Stomach (tissue), 4 donors: ENCODE measurements at regions not wholly inside any gene's neighbourhood (a gene's known extent, or its start where the extent isn't known, plus 50 kb on each side); places are given as distances from the start of the nearest gene placed in this dataset.

Source experiments
- POLR2A ChIP-seq, 4 donors: fragments of 450-650 bp; IDR thresholded peaks; one replicate each; pipeline ENCODE4 v1.6.1; 2016; ENCODE audit warnings: antibody characterized with exemption in 4 of 4, control low read depth in 2 of 4, mild to moderate bottlenecking in 1 of 4, moderate library complexity in 1 of 4
- POLR2AphosphoS5 ChIP-seq, 3 donors: sonication (generic); formaldehyde crosslinking; IDR thresholded peaks; one replicate each; pipeline ENCODE4 v1.6.1; 2016; ENCODE audit warnings: antibody characterized with exemption in 3 of 3
- TF ChIP-seq, protein P1 (sequence below), 7 experiments: fragments of 450-650 bp in 4 of 7; fragments of 200-600 bp in 3 of 7; sonication (generic) in 3 of 7; IDR thresholded peaks; one replicate each; pipeline ENCODE4 v1.5.1; 2016 to 2019; ENCODE audit warnings: antibody characterized with exemption in 7 of 7, control low read depth in 2 of 7, mild to moderate bottlenecking in 1 of 7

DNA sequence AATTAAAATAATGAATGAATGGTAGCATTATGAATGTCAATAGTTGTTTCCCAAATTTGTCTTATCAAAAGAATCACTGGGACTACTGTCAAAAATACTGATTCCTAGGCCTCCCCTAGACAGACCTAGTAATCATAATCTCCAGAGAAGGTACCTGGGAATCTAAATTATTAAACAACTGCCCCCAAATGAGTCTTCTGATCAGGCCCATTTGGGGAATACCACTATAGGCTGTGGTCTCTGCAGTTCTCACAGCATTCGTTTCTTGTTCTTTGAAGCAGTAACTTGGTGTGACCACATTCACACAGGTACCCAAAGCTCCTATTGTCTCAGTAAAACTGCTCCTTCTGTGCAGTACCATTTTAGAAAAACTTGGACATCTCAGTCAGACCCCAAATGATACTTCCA lies 230.9 kb downstream of the PIK3R1 start:
- no peak for TF ChIP-seq POLR2AphosphoS5 (IDR thresholded peaks at IDR 0.05)
- TF ChIP-seq, protein P1, sequence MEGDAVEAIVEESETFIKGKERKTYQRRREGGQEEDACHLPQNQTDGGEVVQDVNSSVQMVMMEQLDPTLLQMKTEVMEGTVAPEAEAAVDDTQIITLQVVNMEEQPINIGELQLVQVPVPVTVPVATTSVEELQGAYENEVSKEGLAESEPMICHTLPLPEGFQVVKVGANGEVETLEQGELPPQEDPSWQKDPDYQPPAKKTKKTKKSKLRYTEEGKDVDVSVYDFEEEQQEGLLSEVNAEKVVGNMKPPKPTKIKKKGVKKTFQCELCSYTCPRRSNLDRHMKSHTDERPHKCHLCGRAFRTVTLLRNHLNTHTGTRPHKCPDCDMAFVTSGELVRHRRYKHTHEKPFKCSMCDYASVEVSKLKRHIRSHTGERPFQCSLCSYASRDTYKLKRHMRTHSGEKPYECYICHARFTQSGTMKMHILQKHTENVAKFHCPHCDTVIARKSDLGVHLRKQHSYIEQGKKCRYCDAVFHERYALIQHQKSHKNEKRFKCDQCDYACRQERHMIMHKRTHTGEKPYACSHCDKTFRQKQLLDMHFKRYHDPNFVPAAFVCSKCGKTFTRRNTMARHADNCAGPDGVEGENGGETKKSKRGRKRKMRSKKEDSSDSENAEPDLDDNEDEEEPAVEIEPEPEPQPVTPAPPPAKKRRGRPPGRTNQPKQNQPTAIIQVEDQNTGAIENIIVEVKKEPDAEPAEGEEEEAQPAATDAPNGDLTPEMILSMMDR (IDR thresholded peaks at IDR 0.05): no peak
- no peak for TF ChIP-seq POLR2A (IDR thresholded peaks at IDR 0.05)
